Thyroid gland (tissue), 4 donors: ENCODE measurements at regions not wholly inside any gene's neighbourhood (a gene's known extent, or its start where the extent isn't known, plus 50 kb on each side); places are given as distances from the start of the nearest gene placed in this dataset.

Experiments used
- CTCF ChIP-seq, 6 experiments: fragments of 200-600 bp in 3 of 6; fragments of 450-650 bp in 3 of 6; sonication (generic) in 3 of 6; IDR thresholded peaks; one replicate each; pipeline ENCODE4 v1.5.1; 2016 to 2019; ENCODE audit warnings: antibody characterized with exemption in 6 of 6, mild to moderate bottlenecking in 2 of 6, inconsistent platforms in 1 of 6, moderate library complexity in 1 of 6
- POLR2A ChIP-seq, 2 donors: fragments of 450-650 bp; IDR thresholded peaks; one replicate each; pipeline ENCODE4 v1.6.1; 2017; ENCODE audit warnings: antibody characterized with exemption in 2 of 2, mild to moderate bottlenecking in 2 of 2, moderate library complexity in 1 of 2

DNA sequence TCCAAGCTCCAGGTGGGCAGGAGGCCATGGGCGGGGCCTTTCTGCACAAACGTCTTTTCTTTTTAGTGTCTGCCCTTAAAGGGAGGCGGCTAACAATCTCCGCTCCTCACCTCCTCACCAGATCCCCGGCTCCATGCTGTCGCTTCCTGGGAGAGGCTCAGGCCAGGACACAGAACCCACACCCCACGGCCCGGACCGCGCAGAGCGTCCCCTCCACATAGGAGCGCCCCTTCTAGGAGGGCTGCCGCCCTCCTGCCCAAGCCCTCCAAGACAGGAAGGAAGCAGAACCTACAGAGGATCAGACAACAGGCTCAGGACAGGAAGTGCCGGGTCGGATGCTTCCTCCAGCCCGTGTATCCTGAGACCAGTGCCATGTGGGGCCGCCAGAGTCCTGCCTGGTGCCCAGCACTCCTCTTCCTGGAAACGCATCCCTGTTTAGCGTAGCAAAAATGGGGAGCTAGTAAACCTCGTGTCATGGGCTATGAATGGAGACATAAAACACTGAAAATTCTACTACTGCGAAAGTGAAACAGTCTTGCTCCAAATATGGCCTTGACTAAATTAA, 83.2 kb upstream of the ATP10A start:
- no peak for TF ChIP-seq POLR2A (IDR thresholded peaks at IDR 0.05)
- TF ChIP-seq CTCF (IDR thresholded peaks at IDR 0.05) = no peak
